ENCODE measurements at regions not wholly inside any gene's neighbourhood (a gene's known extent, or its start where the extent isn't known, plus 50 kb on each side); places are given as distances from the start of the nearest gene placed in this dataset.

GRCh38 chr18:75660932-75661331 lies 233.4 kb upstream of the SMIM21 start:
- no peak for TF ChIP-seq CTCF (IDR thresholded peaks at IDR 0.05)
- no peak for TF ChIP-seq POLR2A (IDR thresholded peaks at IDR 0.05)
- no peak for TF ChIP-seq POLR2AphosphoS5 (IDR thresholded peaks at IDR 0.05)

Data from suprapubic skin (tissue), 4 donors.